Fibroblast of skin of left biceps (primary cell): ENCODE measurements at regions not wholly inside any gene's neighbourhood (a gene's known extent, or its start where the extent isn't known, plus 50 kb on each side); places are given as distances from the start of the nearest gene placed in this dataset.
"Not testable (repeated sequence)": the region's sequence is repeated elsewhere in the genome, so short reads cannot be mapped to it uniquely, and the experiment has no call there.

Experiments
- DNase-seq, 2 experiments: peaks; one replicate each; pipeline ENCODE4 v3.0.0-alpha.2; 2013; ENCODE audit warnings: low read depth in 2 of 2

DNA sequence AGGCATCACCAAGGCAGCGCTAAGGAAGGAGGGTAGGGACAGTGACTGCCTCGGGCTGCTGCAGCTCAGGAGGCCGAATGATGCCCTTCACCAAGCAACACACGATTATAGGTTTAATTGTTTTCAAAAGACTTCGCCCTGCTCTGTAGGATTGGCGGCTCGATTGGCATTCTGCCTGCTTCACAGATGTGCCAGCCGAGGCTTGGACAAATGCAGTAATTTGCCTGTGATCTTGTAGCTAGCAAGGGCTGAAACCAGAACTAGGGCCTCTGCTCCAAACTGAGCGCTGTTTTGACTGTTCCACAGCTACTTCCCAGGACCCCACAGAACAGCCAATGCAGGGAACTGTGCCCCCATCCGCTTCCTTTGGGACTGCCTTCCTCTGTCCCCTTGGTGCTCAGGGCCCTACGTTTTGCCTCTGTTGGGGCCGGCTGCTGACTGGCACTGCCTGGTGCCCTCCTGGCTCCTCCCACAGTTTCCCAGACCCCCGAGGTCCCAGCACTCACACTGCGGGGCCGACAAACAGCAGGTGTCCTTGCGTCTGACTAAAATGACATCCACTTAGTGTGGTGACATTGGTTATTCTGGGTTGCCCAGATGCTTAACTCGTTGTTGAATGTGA lies 62.6 kb upstream of the EN2 start:
- no peak for DNase-seq

DNA sequence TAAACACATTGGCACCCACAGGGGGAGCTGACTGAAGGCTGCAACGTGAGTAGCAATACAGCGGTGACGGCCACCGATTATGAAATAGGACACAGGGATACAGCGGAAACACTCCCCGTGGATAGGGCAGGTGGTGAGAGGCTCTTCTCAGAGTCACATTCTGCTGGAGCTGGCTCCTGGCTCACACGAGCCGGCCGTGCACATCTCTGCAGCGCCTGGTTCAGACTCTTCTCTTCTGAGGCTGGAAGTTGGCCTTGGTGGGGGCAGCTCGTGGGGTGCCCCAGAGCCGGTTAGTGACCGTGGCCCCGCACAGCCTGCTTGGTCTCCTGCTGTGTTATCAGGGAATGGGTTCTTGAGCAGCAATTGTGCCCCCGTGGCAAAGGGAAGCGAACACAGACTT lies 61.3 kb upstream of the EN2 start:
- DNase-seq = no peak

DNA sequence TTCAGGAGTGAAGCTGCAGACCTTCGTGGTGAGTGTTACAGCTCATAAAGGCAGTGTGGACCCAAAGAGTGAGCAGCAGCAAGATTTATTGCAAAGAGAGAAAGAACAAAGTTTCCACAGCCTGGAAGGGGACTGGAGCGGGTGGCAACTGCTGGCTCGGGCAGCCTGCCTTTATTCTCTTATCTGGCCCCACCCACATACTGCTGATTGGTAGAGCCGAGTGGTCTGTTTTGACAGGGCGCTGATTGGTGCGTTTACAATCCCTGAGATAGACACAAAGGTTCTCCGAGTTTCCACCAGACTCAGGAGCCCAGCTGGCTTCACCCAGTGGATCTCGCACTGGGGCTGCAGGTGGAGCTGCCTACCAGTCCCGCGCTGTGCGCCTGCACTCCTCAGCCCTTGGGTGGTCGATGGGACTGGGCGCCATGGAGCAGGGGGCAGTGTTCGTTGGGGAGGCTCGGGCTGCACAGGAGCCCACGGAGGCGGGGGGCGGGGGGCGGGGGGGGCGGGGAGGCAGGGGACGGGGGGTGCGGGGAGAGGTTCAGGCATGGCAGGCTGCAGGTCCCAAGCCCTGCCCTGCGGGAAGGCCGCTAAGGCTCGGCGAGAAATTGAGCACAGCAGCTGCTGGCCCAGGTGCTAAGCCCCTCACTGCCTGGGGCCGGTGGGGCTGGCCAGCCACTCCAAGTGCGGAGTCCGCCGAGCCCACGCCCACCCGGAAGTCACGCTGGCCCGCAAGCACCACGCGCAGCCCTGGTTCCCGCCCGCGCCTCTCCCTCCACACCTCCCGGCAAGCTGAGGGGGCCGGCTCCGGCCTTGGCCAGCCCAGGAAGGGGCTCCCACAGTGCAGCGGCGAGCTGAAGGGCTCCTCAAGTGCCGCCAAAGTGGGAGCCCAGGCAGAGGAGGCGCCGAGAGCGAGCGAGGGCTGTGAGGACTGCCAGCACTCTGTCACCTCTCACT lies 59.9 kb upstream of the EN2 start:
- DNase-seq = not testable (repeated sequence)

DNA sequence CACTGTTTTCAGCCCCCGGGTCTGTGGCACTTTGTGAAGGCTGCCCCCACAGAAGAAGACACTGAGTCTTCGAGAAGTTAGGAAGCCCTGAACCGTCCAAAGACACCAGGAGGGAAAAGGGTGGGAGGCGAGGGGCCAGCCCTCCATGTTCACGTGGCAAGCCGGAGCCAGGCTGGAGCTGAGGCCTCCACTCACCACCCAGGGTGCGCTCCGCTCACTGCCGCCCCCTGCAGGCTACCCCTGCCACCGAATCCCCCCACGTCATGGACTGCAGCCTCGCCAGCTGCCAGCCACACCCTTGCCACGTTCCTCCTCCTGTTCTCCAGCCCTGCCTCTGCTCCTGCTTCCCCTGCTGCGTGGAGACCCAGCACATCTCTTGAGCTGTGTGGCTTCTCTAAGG lies 59.0 kb upstream of the EN2 start:
- DNase-seq = no peak

DNA sequence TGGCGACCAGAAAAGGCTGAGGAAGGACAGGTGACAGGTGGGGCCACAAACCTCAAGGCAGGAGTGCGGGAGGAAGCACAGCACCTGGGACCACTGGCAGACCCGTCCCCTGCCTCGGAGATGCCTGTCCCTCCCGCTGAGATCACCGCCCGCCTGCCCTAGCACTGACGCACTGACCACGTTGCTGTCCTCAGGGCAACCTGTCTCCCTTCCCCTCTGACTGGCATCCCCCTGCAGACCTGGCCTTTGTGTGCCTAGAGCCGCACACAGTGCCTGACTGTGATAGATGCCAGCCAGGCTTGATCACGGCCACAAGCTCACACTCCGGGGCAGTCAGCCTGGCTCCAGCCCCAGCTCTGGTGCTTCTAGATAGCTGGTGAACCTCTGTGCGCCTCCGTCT lies 58.4 kb upstream of the EN2 start:
- DNase-seq = no peak

DNA sequence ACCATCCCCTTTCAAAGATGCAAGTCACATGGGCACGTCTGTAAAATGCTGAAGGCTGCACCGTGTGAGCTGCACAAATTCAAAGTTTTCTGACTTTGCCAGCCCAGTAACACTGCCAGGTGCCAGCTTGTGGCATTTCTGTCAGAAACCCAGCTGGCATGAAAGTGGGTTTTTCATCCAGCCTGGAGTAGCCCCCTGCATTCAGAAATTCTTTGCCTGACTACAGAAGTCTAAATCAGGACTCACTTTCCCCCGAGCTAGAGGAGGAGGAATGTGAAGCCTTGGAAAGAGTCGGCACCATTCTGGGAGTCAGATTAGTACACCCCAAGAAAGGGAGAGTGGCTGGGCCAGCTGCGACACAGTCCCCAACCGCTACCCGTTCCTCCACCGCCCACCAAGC lies 56.7 kb upstream of the EN2 start:
- no peak for DNase-seq

DNA sequence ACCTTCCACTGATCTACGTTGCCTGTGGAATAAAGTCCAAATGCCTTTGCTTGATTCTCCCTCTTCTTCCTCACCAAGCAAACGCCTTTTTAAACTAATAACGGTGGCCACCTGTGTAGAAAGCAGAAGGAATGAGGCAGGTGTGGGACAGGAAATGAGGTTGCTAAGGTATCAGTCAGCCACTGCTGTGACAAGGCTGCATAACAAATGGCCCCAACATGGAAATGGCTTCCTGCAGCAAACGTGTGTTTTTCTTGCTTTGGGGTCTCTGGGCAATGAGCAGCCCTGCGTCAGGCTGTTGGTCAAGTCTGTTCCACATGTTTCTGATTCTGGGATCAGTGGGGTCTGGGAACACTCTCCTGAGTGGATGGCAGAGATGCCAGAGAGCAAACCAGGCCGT lies 56.0 kb upstream of the EN2 start:
- DNase-seq = no peak

DNA sequence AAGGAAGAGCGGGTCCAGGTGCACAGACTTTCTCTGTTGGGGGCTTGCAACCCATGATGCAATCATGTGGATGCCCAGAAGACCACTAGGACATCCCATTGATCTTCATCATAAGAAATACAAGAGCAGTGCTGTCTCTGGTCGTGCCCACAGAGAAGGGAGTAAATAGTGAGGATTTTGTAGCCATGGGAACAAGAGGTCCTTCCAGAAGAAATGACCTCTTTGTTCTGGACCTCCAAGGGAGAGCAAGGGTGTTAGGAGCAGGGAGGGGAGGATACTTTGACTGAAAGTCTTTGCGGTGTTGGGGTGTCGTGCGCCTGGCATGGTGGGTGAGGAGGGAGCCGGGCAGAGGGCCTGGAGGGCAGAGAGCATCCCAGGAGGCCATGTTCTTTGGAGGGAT lies 55.0 kb upstream of the EN2 start:
- no peak for DNase-seq

DNA sequence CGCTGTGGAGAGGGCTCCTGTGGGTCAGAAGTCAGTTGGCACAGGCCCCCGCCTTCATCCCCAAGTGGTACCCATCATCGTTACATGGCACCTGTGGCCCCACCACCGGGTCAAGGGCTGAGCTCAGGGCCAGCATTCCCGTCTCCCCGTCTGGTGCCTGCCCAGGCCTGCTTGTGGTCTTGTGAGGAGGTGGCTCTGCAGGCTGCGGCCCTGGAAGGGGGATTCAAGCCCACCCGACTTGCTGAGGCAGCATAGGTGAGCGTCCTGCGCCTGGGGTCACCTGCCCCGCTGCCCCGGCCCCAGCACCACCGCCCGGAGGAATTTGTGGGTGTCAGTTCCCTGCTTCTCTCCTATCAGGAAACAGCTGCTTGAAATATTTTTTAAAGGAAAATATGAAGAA lies 53.0 kb upstream of the EN2 start:
- no peak for DNase-seq

DNA sequence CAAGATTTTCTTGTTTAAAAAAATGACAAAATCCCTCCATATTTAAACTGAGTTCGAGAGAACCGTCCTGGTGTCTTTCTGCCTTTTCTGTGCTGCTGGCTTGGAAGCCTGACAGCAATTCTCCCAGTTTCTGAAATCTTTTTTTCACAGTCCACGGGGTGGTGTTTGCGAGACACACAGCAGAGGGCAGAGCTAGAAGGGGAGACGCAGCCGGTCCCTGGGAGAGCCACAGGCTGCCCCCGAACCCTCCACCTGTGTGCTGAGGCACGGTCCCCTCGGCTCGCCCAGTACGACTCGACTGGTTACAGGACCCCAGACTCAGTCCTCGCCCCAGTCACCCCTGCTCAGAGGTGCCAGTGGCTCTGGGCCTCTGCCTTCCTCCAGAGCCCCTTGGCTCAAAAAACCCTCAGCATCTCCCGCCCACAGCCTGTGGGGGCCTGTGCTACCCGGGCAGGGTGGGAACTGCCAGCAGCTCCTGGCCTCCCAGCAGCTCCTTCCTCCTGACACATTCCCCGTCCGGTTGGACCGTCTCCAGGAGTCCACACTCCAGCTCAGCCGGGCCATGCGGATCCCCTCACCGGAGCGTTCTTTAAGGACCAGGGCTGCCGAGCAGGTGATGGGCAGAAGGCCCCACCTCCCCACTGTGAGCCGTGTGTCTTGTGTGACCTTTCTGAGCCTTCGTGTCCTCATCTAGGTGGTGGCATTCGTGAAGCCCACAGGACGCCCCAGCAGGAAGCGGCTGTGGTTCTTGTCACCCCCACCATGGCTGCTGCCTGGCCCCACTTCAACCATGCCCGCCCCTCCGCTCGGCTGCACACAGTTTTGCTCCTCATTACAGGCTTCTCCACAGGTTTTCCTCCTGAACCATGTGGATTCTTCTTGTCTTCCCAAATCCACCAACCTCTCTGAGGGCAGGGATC lies 52.3 kb upstream of the EN2 start:
- no peak for DNase-seq

DNA sequence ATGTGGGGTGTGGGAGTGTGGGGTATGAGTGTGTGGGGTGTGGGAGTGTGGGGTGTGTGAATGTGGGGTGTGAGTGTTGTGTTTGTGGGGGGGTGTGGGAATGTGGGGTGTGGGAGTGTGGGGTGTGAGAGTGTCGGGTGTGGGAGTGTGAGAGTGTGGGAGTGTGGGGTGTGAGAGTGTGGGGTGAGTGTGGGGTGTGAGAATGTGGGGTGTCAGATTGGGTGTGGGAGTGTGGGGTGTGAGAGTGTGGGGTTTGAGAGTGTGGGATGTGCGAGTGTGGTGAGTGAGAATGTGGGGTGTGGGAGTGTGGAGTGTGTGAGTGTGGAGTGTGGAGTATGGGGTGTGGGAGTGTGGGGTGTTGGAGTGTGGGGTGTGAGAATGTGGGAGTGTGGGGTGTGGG lies 50.1 kb upstream of the EN2 start:
- DNase-seq = no peak
